MM.1S (cell line): ENCODE measurements at regions not wholly inside any gene's neighbourhood (a gene's known extent, or its start where the extent isn't known, plus 50 kb on each side); places are given as distances from the start of the nearest gene placed in this dataset.

Source experiments
- CTCF ChIP-seq: fragments of 300-600 bp; sonication (generic); IDR thresholded peaks from 2 replicates; pipeline ENCODE4 v1.5.1; 2016; ENCODE audit warnings: antibody characterized with exemption, low read length, mixed read lengths
- EZH2 ChIP-seq: fragments of 300-600 bp; sonication (generic); optimal IDR thresholded peaks from 2 replicates; pipeline ENCODE3; 2017; ENCODE audit warnings: low read depth, mild to moderate bottlenecking, antibody characterized with exemption, low read length, mixed read lengths
- EZH2phosphoT487 ChIP-seq: fragments of 300-600 bp; sonication (generic); IDR thresholded peaks from 2 replicates; pipeline ENCODE4 v1.6.1; 2018; ENCODE audit warnings: antibody characterized with exemption, low read length

- TF ChIP-seq CTCF (no peak), EZH2 (no peak), EZH2phosphoT487 (no peak)
These were observed 398.9 kb downstream of the IRS2 start for GRCh38 chr13:109387471-109387870.
